GM12892 (cell line): ENCODE measurements at regions not wholly inside any gene's neighbourhood (a gene's known extent, or its start where the extent isn't known, plus 50 kb on each side); places are given as distances from the start of the nearest gene placed in this dataset.

ENCODE experiments used
- POLR2A ChIP-seq: IDR thresholded peaks from 2 replicates; pipeline ENCODE4 v1.6.1; 2011; ENCODE audit warnings: low read depth, low read length, control low read depth
- TAF1 ChIP-seq: IDR thresholded peaks from 2 replicates; pipeline ENCODE4 v1.6.1; 2011; ENCODE audit warnings: low read depth, mild to moderate bottlenecking, control low read depth, low read length, borderline replicate concordance

DNA sequence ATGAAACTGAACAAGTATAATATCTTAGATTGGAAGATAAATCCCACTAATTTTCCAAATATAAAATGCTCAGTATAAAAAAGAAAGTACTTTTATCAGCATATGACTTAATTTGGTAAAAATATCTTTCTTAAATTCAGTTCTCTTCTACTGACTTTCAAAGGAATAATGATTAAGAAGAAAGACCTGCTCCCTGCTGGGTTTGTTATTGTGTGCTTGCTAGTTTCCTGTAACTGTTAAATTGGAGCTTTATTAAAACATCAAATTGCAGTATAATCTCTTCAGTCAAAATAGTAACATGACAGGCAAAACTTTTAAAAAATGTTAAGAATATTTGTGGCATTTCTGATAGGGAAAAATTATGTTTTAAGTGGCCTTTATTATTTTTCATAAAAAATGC lies 1317.4 kb upstream of the CDH2 start:
- TF ChIP-seq POLR2A (no peak), TAF1 (no peak)
